Kidney glomerular epithelial cell (primary cell): ENCODE measurements at regions not wholly inside any gene's neighbourhood (a gene's known extent, or its start where the extent isn't known, plus 50 kb on each side); places are given as distances from the start of the nearest gene placed in this dataset.

Source experiments
- DNase-seq: peaks from one replicate; lab custom pipeline; 2025; lab: John Stamatoyannopoulos, UW

DNA sequence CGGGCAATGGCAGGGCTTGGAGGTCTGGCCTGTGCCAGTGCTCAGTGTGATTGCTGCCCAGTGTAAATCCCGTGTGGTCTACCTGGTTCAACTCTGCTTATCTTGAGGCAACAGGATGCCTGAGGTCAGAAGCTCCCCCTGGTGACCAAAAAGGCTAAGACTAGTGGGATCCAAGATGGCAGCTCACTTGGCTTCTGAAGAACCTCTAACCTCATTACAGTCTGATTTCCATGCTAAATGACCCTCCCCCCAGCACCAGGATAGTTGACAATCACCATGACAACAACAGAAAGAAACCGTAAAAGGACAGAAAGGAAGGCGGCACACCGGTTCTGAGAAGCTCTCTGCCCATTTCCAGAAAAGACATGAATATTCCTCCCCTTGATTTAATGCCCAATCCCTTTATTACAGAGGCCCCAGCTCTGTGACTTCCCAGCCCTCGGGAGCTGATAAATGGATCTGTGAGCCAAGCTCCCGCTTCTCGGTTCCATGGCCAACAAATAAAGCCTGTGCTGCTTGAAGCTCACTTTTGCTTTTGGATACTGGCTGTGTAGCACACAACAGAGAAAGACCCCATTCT, 398.4 kb downstream of the CTTN start:
- no peak for DNase-seq

DNA sequence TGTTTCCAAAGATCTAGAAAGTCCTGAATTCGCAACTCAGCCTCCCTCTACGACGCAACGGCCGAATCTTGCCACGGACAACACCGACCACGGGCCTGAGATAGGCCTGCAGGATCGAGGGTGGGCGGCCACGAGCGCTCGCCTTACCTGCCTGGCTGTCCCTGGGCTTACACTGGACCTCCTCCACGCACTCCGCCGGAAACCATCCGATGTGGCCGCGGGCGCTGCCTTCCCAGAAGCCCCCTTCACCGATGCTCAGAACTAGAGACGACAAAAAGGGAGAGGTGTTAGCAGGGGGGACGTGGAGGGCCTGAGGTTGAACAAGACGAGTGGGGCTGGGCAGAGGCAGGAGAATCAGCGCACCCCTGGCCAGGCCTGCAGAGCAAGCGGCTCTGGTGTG, 400.0 kb downstream of the CTTN start:
- no peak for DNase-seq

DNA sequence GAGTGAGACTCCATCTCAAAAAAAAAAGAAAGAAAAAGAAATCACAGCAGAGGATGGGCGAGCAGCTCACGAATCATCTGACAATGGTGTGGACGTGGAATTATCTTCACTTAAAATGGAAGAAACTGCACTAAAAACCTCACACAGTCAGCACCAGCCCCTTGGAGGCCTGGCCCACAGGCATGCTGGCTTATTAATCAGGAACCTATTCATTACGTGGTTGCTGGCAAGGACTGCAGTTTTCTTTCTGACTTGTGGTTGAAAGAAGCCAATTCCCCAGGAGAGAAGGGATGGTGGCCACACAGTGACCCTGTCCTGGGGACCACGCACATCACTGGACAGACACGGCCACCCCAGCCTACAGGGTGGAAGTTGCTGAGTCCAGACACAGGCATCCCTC, 401.1 kb downstream of the CTTN start:
- no peak for DNase-seq

DNA sequence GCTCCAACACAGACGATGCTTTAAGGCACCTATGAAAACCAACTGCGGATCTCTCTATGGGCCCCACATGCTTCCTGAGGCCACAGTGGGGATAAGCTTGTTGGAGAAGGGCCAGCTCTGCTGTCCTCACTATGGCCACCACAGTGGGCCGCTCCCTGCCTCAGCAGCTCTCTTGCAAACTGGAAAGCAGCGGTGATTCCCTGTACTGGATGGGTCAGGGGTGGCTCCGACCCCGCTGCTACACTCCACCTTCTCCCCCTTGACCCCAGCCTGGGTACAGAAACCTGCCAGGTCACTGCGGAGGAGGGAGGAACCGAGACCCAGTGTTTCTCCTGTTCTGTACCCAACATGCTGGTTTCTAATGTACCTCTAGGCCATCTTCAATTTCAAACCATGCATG, 403.9 kb downstream of the CTTN start:
- no peak for DNase-seq

DNA sequence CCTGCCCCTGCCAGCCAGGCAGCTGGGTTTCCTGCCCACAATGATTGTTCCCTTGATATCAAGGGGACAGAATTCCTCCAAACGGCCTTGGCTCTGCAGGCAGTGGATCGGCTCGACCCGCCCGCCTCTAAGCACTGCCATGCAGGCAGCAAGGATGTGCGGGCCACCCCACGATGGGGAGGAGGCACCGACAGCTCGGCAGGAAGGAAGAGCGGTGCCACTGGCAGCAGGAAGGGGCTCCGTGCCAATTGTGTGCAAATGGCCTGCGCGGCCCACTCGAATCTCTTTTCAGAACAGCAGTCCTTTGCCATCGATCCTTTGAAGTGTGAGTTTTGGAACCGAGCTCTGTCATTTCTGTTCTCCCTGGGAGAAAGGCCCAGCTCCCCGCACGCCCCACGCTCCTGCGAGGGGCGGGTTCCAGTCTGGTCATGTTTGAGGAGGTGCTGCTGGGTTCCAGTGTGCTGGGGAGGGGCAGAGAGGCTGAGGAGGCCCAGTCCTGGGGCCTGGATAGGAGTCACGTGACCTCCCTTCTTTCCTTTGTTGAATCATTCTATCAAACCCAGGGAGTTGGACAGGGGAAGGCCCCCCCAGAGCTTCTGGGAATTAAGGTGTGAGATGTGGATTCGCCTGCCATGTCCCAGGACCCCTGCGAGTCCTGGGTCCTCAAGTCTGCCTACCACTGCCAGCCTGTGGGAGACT, 406.0 kb downstream of the CTTN start:
- DNase-seq, result no peak

DNA sequence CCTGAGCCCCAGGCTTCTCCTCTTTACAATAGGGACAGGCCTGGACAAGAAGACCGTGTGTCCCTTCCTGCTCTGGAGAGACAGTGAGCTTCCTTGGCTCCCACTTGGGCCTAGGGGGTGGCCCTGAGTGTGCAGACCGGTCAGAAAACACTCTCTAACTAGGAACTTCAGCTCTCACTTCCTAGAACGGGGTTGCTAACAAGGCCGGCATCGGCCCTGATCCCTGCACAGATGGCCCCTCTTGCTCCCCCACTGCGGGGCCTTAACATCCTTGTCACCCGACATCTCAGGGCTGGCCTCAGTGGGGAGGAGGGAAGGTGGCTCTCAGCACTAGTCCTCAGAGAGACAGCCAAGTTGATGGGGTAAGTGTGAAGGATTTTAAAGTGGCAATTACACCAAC, 406.9 kb downstream of the CTTN start:
- no peak for DNase-seq

DNA sequence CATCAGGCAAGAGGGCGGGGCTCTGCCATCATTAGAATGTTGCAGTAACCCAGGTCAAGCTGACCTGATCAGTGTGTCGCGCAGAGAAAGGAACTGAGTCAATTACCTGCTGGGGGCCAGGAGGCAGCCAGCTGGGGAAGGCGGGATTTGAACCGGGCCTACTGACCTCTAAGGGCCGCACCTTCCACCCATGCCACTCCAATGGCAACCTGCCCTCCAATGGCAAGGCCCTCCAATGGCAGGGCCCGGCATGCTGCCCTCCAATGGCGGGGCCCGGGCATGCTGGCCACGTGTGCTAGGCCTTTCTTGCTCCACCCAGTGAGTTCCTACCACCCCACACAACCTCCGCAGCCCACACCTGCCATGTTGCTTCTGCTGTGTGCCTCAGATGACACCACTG, 407.6 kb downstream of the CTTN start:
- no peak for DNase-seq

DNA sequence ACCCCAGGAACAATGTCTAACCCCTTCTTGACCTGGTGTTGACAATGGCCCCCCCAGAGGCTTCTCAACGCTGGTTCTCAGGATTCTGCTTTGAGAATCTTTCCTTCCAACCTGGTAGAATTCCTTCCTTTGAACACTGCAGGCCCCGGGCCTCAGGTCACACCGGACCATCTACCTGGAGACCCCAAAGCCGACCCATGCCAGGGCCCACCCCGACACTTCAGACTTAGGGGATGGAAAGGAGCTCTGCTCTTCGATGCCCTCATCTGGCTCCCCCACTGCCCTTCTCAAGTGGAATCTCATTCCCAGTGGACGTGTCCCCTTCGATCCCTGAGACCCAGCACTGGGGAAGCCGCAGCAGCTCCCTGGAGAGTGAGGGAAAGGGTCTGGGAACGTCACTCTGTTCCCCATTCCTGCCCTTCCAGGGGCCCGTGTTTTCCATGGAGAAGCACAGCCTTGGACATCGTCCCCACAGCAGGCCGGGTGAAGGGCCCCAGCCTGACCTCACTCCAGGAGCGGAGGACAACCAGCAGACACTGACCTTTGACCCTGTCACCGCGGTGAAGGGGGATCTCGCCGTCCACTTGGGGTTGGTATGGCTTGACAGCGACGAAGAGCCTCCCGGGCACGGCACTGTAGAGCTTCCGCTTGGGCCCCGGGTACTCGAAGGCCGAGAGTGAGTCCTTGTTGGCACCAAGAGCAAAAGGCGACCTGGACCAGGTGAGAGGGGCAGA, 408.3 kb downstream of the CTTN start:
- no peak for DNase-seq

DNA sequence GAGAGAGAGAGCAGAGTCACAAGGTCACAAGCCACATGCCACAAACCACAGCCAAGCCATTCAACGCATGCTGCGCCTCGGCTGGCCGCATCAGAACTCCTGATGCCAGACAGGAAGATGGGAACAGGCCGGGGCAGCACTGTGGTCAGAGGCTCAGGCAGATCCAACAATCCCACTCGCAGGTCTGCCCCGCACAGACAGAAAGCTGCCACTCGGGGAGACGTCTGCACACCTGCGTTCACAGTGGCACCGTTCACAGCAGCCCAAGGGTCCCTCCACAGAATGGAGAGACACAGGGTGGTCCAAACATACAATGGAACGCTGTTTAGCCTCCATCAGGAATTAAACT, 408.8 kb downstream of the CTTN start:
- no peak for DNase-seq

DNA sequence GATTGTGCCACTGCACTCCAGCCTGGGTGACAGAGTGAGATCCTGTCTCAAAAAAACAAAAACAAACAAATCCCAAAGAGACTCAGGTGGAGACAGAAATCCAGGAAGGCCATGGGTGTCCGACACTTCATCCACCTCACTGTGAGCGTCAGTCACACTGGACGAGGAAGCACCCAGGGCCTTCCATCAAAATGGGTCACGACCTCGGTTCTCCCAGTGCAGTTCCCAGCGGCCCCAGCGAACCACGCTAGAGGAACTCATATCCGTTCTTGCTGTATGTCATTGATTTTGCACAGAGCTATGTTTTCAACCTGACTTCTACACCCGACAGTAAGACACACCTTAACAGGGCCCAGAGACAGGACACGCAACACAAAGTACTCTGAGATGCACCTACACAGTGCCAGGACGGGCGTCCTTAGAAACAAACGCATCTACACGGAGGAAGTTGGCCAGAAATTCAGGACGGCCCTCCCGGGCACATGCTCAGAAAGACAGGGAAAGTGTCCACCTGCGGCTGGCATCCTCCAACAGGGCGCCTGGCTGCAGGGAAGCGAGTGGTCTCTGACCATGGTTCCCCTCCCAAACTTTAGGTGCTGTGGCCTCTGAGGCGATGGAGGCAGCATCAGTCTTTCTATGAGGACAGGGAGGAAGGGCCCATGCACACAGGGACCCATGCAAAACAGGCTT, 410.5 kb downstream of the CTTN start:
- no peak for DNase-seq

DNA sequence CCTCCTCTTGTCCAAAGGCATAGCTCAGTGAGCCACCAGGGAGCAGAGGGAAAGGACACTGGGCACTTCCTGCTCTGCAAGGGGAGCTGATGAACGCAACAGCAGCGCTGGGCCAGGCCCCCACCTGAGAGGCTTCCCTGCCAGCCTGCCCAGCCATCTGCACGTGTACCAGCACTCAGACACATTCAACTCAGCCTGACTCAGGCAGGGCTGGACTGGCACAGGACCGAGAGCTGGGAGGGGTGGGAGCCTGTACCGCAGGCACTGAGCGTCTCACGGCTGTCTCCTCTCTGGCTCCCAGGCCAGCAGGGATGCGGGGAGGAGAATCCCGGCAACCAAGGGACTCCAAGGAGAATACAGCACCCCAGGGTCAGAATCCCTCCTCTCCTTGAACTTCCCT, 411.8 kb downstream of the CTTN start:
- no peak for DNase-seq

- no peak for DNase-seq
Observed at GRCh38 chr11:70810681-70811080, 412.4 kb downstream of the CTTN start.

- DNase-seq, result no peak
Observed at GRCh38 chr11:70811483-70811882, 413.2 kb downstream of the CTTN start.

DNA sequence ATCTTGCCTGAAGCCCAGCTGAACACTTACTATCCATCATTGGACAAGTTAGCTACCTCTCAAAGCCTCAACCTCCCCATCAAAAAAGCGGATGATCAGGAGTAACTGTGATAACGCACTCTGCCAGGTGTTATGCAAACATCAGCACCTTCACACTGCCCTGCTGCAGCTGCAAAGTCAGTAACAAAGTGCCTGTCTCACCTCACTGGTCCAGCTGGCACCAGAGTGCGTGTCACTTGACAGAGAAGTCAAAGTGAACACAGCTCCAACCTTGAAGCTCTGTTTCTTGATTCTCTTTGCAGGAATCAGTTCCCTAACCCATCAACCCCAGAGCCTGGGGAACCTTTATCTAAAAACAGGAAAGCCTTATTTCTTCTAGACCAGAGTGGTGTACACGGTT, 413.6 kb downstream of the CTTN start:
- DNase-seq, result no peak

DNA sequence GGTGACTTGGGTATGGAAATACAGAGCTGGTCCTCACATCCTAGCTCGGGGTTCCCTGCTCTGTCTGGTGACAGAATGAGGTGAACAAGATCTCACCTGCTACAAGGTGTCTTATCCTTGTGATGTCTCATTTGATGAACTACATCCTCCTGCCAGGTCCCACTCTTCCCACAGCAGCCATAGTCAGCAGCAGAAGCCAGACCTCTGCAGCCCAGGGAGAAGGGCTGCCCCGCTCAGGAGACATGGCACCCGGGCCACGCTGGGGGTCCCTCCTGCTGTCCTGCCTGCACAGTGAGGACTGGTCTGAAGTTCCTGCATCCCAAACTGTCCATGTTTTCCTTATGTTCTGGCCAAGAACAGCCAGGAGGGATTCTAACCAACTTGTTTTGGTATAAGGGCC, 414.1 kb downstream of the CTTN start:
- DNase-seq, result no peak

DNA sequence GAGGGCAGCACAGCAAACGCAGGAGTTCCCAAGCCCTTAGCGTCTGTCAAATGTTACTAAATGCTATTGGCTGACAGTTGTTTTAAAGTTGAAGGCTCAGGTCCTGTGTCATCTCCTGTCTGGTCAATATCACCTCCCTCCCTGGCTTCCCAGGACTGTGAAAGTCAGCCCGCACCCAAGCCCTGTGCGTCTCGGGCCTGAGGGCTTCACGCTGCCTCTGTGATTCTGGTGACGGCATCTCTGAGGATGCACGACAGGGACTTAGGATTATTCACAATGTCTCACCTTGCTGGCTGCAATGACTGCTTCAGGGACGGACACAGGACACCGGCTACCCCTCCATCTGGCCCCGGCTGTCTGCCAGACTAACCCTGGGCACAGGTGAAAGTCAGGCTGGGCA, 415.3 kb downstream of the CTTN start:
- no peak for DNase-seq

- DNase-seq, result no peak
Observed at GRCh38 chr11:70815485-70815832, 417.1 kb downstream of the CTTN start.

DNA sequence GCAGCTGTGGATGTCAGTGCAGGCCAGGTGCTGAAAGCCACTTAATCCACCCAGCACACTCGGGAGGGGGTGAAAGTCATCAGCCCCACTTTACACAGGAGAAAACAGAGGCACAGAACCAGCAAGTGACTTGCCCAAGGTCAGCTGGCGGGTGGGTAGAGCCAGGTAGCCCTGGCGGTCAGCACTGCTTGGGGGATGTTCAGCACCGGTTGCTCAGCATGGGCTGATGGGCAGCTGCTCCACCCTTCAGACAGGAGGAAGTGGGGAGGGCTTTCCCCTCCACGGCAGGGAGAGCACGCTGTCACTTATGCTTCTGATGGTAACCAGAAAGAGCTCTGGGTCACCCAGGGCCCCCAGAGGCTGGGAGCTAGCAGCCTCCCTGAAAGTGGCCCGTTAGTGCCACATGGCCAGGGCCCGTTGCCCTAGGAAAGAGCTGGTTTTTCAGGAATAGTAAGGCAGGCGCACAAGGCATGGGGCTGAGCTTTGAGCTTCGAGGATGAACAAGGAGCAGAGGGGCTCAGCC, 417.9 kb downstream of the CTTN start:
- no peak for DNase-seq

DNA sequence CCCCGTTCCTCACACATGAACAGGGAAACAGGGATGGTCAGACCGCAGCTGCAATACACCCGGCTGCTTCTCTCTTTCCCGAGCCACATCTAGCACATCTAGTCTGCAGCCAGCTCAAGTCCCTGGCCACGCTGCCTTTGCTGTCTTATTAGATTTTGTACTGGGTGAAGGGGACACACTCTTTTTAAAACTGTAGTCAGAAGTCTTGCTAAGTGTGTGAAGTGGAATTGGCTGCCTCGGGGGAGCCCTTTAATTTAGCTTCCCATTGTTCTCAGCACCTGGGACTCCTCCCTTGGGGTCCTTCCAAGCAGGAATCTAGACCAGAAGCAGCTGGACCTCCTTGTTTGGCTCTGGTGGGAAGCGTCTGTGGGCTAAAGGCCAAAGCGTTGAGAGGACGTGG, 420.0 kb downstream of the CTTN start:
- DNase-seq, result no peak

DNA sequence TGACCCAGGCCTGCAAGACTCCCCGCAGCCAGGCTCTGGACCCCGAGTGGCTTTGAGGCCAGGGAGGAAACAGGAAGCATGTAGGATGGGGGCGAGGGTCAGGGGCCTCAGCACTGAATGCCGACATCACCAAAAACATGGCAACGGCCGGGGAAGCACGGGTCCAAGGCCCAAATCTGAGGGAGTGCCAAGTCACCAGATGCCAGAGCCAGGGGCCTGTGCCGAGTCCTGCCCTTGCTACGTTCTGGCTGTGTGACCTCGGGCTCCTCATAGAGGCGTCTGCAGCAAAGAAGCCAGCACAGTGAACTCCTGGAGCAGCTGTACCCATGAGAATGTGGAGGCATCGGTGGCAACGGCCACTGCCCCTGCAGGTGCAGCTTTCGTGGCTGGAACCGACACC, 420.7 kb downstream of the CTTN start:
- no peak for DNase-seq

GRCh38 chr11:70820311-70820710, 422.0 kb downstream of the CTTN start:
- DNase-seq, result no peak

DNA sequence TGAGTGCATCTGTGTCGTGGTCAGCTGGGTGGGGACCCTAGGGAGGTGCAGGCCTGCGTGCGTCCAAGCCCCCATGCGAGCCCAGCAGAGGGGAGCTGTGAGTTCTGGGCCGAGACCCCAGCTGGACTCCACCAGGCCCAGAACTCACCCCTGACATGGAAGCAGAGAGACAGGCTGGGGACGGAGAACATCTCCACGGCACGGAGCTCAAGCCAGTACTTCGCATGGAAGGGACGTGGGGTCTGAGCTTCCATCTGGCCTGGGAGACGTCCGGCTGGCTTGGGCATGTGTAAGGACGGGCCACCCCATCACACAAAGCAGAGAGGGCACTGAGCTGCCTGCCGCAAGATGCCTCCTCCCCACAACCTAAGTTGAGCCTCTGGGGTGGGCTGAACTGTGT, 422.4 kb downstream of the CTTN start:
- no peak for DNase-seq

DNA sequence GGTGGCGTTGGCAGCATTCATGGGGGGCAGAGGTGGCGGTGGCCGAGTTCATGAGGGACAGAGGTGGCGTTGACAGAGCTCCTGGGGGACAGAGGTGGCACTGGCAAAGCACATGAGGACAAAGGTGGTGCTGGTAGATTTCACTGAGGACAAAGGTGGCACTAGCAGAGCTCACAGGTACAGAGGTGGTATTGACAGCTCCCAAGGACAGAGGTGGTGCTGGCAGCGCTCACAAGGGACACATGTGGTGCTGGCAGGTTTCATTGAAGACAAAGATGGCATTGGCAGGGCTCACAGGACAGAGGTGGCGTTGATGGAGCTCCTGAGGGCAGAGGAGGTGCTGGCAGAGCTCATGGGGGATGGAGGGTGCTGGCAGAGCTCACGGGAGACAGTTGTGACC, 425.4 kb downstream of the CTTN start:
- DNase-seq, result no peak
